Subcutaneous abdominal adipose tissue (tissue), 5 donors: ENCODE measurements at regions not wholly inside any gene's neighbourhood (a gene's known extent, or its start where the extent isn't known, plus 50 kb on each side); places are given as distances from the start of the nearest gene placed in this dataset.

Experiments
- H3K27ac ChIP-seq: one replicate; pipeline ENCODE4 v1.7.0; 2013; ENCODE audit warnings: low read depth, mild to moderate bottlenecking, inconsistent platforms, low read length, moderate library complexity
- H3K27me3 ChIP-seq, 5 donors: one replicate each; pipeline ENCODE4 v1.7.0; 2013; ENCODE audit warnings: low read length in 5 of 5, inconsistent platforms in 1 of 5; ENCODE audit not compliant: control insufficient read depth in 5 of 5, insufficient read depth in 4 of 5
- H3K36me3 ChIP-seq, 5 donors: one replicate each; pipeline ENCODE4 v1.7.0; 2013; ENCODE audit warnings: low read length in 5 of 5; ENCODE audit not compliant: control insufficient read depth in 5 of 5, insufficient read depth in 5 of 5
- H3K4me1 ChIP-seq, 5 donors: one replicate each; pipeline ENCODE4 v1.7.0; 2013; ENCODE audit warnings: low read length in 5 of 5, mild to moderate bottlenecking in 3 of 5, moderate library complexity in 1 of 5; ENCODE audit not compliant: control insufficient read depth in 5 of 5, insufficient read depth in 5 of 5
- H3K4me3 ChIP-seq, 5 donors: one replicate each; pipeline ENCODE4 v1.7.0; 2013; ENCODE audit warnings: low read length in 5 of 5, low read depth in 1 of 5
- H3K9ac ChIP-seq, 5 donors: one replicate each; pipeline ENCODE4 v1.7.0; 2013; ENCODE audit warnings: low read length in 5 of 5, mild to moderate bottlenecking in 4 of 5, moderate library complexity in 3 of 5
- H3K9me3 ChIP-seq, 5 donors: one replicate each; pipeline ENCODE4 v1.7.0; 2013; ENCODE audit warnings: low read length in 5 of 5; ENCODE audit not compliant: control insufficient read depth in 5 of 5
- donor health status: healthy.
- donor health status: healthy.
- donor health status: healthy.
- donor health status: healthy.
- donor health status: healthy.

GRCh38 chr5:172570594-172571334 lies 70.3 kb upstream of the NEURL1B start:
- H3K27ac ChIP-seq: no peak overlapping the region
- H3K4me3 ChIP-seq: no peak overlapping the region
- H3K9ac ChIP-seq: no peak overlapping the region
- no peaks in the 10 kb centered on the region for H3K36me3 ChIP-seq
- peaks cover 0 to 8% (median 0%) of the 10 kb centered on the region in 5 donors for H3K27me3 ChIP-seq
- H3K9me3 ChIP-seq: no peaks in the 10 kb centered on the region
- H3K4me1 ChIP-seq: peaks cover 0 to 20% (median 0%) of the 10 kb centered on the region in 5 donors

- H3K9me3 ChIP-seq: no peaks in the 10 kb centered on the region
- H3K4me1 ChIP-seq: peaks cover 0 to 13% (median 0%) of the 10 kb centered on the region in 5 donors
- no peak overlapping the region for H3K27ac ChIP-seq
- H3K36me3 ChIP-seq: no peaks in the 10 kb centered on the region
- peaks cover 0 to 8% (median 4%) of the 10 kb centered on the region in 5 donors for H3K27me3 ChIP-seq
- H3K9ac ChIP-seq: no peak overlapping the region
- H3K4me3 ChIP-seq: no peak overlapping the region
Measured at GRCh38 chr5:172569861-172570558, 71.1 kb upstream of the NEURL1B start.

- Histone ChIP-seq H3K9ac (no peak overlapping the region), H3K27me3 (peaks cover 0 to 15% (median 6%) of the 10 kb centered on the region in 5 donors), H3K27ac (no peak overlapping the region), H3K4me3 (no peak overlapping the region), H3K9me3 (no peaks in the 10 kb centered on the region), H3K4me1 (peaks cover 0 to 8% (median 0%) of the 10 kb centered on the region in 5 donors), H3K36me3 (no peaks in the 10 kb centered on the region)
Measured at GRCh38 chr5:172568308-172568910, 72.7 kb upstream of the NEURL1B start.

GRCh38 chr5:172567843-172568242 lies 73.2 kb upstream of the NEURL1B start:
- peaks cover 0 to 15% (median 6%) of the 10 kb centered on the region in 5 donors for H3K27me3 ChIP-seq
- H3K4me1 ChIP-seq: peaks cover 0 to 8% (median 0%) of the 10 kb centered on the region in 5 donors
- H3K4me3 ChIP-seq: no peak overlapping the region
- no peak overlapping the region for H3K27ac ChIP-seq
- H3K9ac ChIP-seq: no peak overlapping the region
- H3K36me3 ChIP-seq: no peaks in the 10 kb centered on the region
- no peaks in the 10 kb centered on the region for H3K9me3 ChIP-seq

GRCh38 chr5:172567294-172567693 lies 73.8 kb upstream of the NEURL1B start:
- Histone ChIP-seq H3K9ac (no peak overlapping the region), H3K27me3 (peaks cover 0 to 15% (median 6%) of the 10 kb centered on the region in 5 donors), H3K36me3 (no peaks in the 10 kb centered on the region), H3K9me3 (no peaks in the 10 kb centered on the region), H3K27ac (no peak overlapping the region), H3K4me1 (peaks cover 0 to 8% (median 0%) of the 10 kb centered on the region in 5 donors), H3K4me3 (no peak overlapping the region)

- Histone ChIP-seq H3K9me3 (no peaks in the 10 kb centered on the region), H3K4me1 (peaks cover 0 to 2% (median 0%) of the 10 kb centered on the region in 5 donors), H3K9ac (no peak overlapping the region), H3K27ac (no peak overlapping the region), H3K27me3 (peaks cover 0 to 15% (median 6%) of the 10 kb centered on the region in 5 donors), H3K36me3 (no peaks in the 10 kb centered on the region), H3K4me3 (no peak overlapping the region)
Measured at GRCh38 chr5:172565931-172566665, 75.0 kb upstream of the NEURL1B start.

- no peak overlapping the region for H3K9ac ChIP-seq
- no peak overlapping the region for H3K27ac ChIP-seq
- no peaks in the 10 kb centered on the region for H3K36me3 ChIP-seq
- H3K4me1 ChIP-seq: no peaks in the 10 kb centered on the region
- H3K4me3 ChIP-seq: no peak overlapping the region
- peaks cover 0 to 15% (median 6%) of the 10 kb centered on the region in 5 donors for H3K27me3 ChIP-seq
- H3K9me3 ChIP-seq: no peaks in the 10 kb centered on the region
Measured at GRCh38 chr5:172565455-172565854, 75.6 kb upstream of the NEURL1B start.

GRCh38 chr5:172564883-172565282 lies 76.2 kb upstream of the NEURL1B start:
- Histone ChIP-seq H3K36me3 (no peaks in the 10 kb centered on the region), H3K27ac (no peak overlapping the region), H3K4me1 (no peaks in the 10 kb centered on the region), H3K27me3 (peaks cover 0 to 12% (median 6%) of the 10 kb centered on the region in 5 donors), H3K9ac (no peak overlapping the region), H3K4me3 (no peak overlapping the region), H3K9me3 (no peaks in the 10 kb centered on the region)

GRCh38 chr5:172564188-172564587 lies 76.9 kb upstream of the NEURL1B start:
- Histone ChIP-seq H3K4me3 (no peak overlapping the region), H3K9ac (no peak overlapping the region), H3K9me3 (no peaks in the 10 kb centered on the region), H3K4me1 (no peaks in the 10 kb centered on the region), H3K27ac (no peak overlapping the region), H3K36me3 (no peaks in the 10 kb centered on the region), H3K27me3 (peaks cover 0 to 8% (median 6%) of the 10 kb centered on the region in 5 donors)
